ENCODE measurements at regions not wholly inside any gene's neighbourhood (a gene's known extent, or its start where the extent isn't known, plus 50 kb on each side); places are given as distances from the start of the nearest gene placed in this dataset.
"Not testable (repeated sequence)": the region's sequence is repeated elsewhere in the genome, so short reads cannot be mapped to it uniquely, and the experiment has no call there.

DNA sequence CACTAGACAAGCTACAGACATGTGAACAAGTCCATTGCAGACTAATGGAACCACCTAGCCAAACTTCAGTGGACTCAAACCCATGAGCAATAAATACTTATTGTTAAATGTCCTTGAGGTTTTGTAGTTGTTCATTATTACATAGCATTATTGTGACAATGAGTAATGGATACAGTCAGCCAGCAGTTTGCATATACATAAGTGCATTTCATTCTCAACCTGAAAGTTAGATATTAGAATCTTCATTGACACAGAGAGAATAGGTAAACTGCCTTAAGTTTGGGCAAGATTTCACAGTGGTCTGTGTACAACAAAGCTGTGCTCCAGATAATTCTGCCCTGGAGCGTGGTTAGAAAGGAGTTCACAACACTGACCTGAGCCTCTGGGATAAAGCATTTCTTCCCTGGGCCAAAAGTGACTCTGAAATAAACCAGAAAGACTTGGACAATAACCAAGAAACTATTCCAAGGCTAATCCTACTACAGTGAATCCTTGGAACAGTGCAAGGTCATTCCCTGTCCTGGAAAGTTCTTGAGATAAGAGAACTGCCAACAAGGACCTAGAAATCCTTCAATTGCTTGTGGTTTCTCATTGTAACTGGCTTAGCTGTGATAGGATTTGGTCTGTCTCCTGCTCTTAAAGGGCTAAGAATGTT, 225.5 kb upstream of the STT3B start:
- TF ChIP-seq ZFX (IDR thresholded peaks at IDR 0.05; ENCODE audit: borderline replicate concordance) (no peak), CTCF (IDR thresholded peaks at IDR 0.05) (no peak)
- H3K27ac ChIP-seq, result no peak overlapping the region

- H3K27ac ChIP-seq, result no peak overlapping the region
- TF ChIP-seq CTCF (IDR thresholded peaks at IDR 0.05) (no peak), ZFX (IDR thresholded peaks at IDR 0.05; ENCODE audit: borderline replicate concordance) (no peak)
These were observed 221.2 kb upstream of the STT3B start for GRCh38 chr3:31311559-31311958.

DNA sequence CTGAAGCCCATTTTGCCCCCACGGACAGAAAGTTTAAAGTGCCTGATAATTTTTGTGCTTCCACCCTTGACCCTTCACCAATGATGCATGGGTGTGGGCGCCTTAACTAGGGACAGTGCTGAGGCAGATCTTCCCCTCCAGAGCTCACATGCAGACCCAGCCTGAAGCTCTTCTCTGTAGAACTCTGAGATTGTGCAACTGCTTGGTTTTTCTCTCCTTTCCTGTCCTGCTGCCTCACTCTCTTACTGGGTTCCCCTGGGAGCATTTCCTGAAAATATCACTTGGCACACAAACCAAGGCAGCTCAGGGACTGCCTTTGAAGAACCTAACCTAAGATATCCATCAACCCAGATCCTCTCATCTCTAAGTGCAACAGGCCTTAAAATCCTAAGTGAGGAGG, 220.3 kb upstream of the STT3B start:
- H3K27ac ChIP-seq, result no peak overlapping the region
- TF ChIP-seq ZFX (IDR thresholded peaks at IDR 0.05; ENCODE audit: borderline replicate concordance) (no peak), CTCF (IDR thresholded peaks at IDR 0.05) (no peak)

- TF ChIP-seq CTCF (IDR thresholded peaks at IDR 0.05) (no peak), ZFX (IDR thresholded peaks at IDR 0.05; ENCODE audit: borderline replicate concordance) (no peak)
- no peak overlapping the region for H3K27ac ChIP-seq
These were observed 218.5 kb upstream of the STT3B start for GRCh38 chr3:31314258-31314657.

DNA sequence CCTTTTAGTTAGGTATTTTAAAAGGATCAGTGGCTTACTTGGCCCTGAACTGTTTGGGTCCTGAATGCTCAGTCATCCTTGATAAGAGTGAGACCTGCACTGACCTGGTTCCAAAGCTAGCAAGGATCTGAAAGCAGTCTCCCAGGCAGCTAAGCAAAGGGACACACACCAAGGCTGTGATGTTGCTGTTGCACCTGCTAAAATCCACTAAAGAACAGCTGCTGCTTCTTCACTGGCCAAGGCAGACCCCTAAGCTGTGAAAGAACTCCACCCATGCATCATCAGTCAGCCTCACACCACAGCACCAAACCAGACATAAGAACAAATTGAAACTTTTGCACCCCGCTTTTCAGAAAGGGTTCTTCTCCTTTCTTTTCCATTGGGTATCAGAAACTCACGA, 213.4 kb upstream of the STT3B start:
- H3K27ac ChIP-seq, result no peak overlapping the region
- TF ChIP-seq CTCF (IDR thresholded peaks at IDR 0.05) (no peak), ZFX (IDR thresholded peaks at IDR 0.05; ENCODE audit: borderline replicate concordance) (no peak)

GRCh38 chr3:31321620-31322019, 211.1 kb upstream of the STT3B start:
- H3K27ac ChIP-seq, result no peak overlapping the region
- TF ChIP-seq ZFX (IDR thresholded peaks at IDR 0.05; ENCODE audit: borderline replicate concordance) (no peak), CTCF (IDR thresholded peaks at IDR 0.05) (no peak)

GRCh38 chr3:31322460-31322859, 210.3 kb upstream of the STT3B start:
- H3K27ac ChIP-seq, result no peak overlapping the region
- TF ChIP-seq CTCF (IDR thresholded peaks at IDR 0.05), result no peak
- no peak for TF ChIP-seq ZFX (IDR thresholded peaks at IDR 0.05; ENCODE audit: borderline replicate concordance)

DNA sequence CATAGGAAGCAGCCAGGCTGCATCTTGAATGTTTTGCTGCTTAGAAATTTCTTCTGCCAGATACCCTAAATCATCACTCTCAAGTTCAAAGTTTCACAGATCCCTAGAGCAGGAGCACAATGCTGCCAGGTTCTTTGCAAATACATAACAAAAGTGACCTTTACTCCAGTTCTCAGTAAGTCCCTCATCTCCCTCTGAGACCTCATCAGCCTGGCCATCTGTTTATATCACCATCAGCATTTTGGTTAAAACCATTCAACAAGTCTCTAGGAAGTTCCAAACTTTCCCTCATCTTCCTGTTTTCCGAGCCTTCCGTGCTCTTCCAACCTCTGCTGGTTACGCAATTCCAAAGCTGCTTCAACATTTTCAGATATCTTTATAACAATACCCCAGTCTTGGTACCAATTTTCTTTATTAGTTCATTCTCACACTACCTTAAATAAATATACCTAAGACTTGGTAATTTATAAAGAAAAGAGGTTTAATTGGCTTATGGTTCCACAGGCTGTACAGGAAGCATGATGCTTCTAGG, 204.8 kb upstream of the STT3B start:
- not testable (repeated sequence) for H3K27ac ChIP-seq
